Rectal smooth muscle tissue (tissue), 1 donor: ENCODE measurements at regions not wholly inside any gene's neighbourhood (a gene's known extent, or its start where the extent isn't known, plus 50 kb on each side); places are given as distances from the start of the nearest gene placed in this dataset.

ENCODE experiments used
- H3K27ac ChIP-seq: one replicate; pipeline ENCODE4 v1.7.0; 2013; ENCODE audit warnings: low read depth, low read length, inconsistent platforms
- H3K27me3 ChIP-seq: one replicate; pipeline ENCODE4 v1.7.0; 2013; ENCODE audit warnings: low read length; ENCODE audit not compliant: control insufficient read depth, insufficient read depth
- H3K36me3 ChIP-seq: one replicate; pipeline ENCODE4 v1.7.0; 2013; ENCODE audit warnings: low read length; ENCODE audit not compliant: control insufficient read depth, insufficient read depth
- H3K4me1 ChIP-seq: one replicate; pipeline ENCODE4 v1.7.0; 2013; ENCODE audit warnings: low read length; ENCODE audit not compliant: control insufficient read depth, insufficient read depth
- H3K4me3 ChIP-seq: one replicate; pipeline ENCODE4 v1.7.0; 2013; ENCODE audit warnings: low read length
- H3K9ac ChIP-seq: one replicate; pipeline ENCODE4 v1.7.0; 2013; ENCODE audit warnings: low read length

DNA sequence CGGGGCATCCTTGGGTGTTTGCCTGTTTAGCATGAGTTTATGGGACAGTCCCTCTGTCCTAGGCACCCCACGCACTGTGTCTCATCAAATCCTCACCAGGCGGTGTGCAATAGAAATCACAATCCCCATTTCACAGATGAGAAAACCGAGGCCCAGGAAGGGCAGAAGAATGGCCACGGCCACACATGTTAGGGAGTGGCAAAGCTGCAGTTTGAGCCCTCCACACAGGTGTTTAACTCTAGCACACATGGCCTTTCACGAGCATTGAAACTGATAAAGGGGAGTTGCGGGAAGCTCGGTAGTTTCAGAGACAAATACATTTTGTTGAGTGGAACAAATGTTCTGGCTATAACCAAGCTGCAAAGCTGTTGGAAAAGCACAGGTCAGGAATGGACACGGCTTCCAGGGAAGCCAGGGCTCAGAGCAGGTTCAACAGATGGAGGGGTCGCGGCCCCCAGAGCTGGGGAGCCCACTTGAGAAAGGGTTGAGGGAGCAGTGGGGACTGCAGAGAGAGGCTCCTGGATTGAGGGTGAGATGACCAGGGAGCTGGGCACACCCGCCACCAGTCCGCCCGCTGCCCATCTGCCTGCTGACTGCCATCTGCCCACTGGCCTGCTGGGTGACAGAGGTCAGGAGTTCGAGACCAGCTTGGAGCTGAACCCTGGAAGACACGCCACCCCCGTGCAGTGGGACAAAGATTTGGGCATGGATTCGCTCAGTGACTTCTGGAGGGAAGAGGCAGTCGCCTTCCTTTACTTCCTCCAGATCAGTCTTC is 154.7 kb downstream of the URI1 start:
- no peaks in the 10 kb centered on the region for H3K36me3 ChIP-seq
- H3K27ac ChIP-seq = no peak overlapping the region
- no peaks in the 10 kb centered on the region for H3K27me3 ChIP-seq
- H3K4me1 ChIP-seq = no peaks in the 10 kb centered on the region
- H3K4me3 ChIP-seq = no peak overlapping the region
- no peak overlapping the region for H3K9ac ChIP-seq

DNA sequence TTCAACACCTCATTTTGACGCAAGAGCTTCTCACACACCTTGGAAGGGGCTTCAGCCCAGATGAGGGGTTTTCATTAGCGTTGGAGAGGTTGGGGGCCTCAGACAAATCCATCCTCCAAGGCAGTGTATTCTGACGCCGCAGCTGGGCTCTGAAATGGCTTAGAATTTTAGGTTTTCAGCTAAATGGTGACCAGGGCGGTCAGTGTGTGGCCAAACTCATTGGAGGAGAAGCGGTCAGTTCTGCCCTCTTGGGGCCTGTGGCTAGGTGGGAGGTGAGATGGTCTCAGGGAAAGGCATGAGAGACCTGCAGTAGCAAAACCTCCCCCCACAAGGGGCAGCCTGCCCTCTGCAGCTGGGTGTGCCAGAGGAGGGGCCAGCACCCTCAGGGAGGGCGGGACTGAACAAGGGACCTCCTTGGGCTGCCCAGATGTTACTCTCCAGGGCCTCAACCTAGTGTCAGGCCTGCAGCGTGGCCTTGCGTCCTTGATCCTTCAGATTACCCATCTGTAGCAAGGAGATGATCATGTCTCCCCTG is 155.8 kb downstream of the URI1 start:
- H3K27me3 ChIP-seq = no peaks in the 10 kb centered on the region

DNA sequence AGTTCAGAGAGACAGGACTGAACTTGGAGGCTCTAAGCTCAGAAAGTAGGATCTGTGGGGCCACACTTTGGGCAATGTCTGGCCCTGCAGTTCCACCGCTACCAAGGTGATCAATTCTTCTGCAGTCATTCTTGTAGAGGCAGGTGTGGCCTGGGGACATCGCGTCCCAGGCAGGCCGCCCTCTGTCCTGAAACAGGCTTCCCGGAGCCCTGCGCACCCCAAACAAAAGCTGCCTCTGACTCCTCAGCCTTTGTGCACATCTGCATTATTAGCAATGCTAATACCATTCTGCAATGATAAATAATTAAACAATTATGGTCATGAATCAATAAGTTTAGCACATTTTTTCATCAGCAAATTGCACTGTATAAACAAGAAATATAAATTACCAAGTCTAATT is 160.2 kb downstream of the URI1 start:
- Histone ChIP-seq H3K9ac (no peak overlapping the region), H3K36me3 (no peaks in the 10 kb centered on the region), H3K27me3 (no peaks in the 10 kb centered on the region), H3K27ac (no peak overlapping the region), H3K4me1 (no peaks in the 10 kb centered on the region), H3K4me3 (no peak overlapping the region)

More for the DNA sequence above, 155.8 kb downstream of the URI1 start:
- Histone ChIP-seq H3K4me3 (no peak overlapping the region), H3K27ac (no peak overlapping the region), H3K4me1 (no peaks in the 10 kb centered on the region), H3K9ac (no peak overlapping the region), H3K36me3 (no peaks in the 10 kb centered on the region)

DNA sequence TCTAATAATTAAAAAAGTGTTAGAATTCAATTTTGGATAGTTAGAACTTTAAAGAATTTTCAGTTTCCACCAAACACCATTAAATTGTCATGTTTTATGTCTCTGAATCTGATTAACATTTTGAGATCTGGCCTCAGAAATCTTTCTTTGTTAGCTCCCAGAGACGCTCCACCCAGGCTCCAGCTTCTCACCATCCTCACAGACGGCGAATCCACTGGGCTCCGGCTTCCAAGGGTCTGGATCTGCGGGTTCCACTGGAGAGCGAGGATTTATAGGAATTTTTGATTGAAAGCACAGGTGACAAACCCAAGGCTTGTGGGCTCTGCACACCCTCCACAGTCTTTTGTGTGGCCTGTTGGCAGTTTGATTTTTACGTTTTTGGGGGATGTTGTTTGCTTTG is 160.6 kb downstream of the URI1 start:
- Histone ChIP-seq H3K36me3 (no peaks in the 10 kb centered on the region), H3K27ac (no peak overlapping the region), H3K27me3 (no peaks in the 10 kb centered on the region), H3K4me1 (no peaks in the 10 kb centered on the region), H3K4me3 (no peak overlapping the region), H3K9ac (no peak overlapping the region)

DNA sequence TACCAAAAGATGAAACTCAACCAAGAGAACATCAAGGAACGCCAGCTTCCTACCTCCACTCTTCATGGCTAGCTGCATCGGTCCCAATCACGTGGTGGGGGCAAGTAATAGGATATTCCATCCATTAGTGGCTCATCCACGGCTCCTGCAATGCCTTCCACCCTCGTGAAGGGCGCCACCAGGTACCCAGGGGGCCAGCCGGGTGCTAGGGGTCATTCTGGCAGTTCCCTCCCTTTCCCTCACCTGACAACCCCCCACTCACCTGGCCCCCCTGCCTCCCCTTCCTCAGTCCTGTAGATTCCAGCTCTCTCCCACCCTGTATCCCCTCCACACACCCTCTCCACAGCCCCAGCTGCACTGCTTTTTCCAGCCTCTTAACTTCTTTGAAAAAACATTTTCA is 161.9 kb downstream of the URI1 start:
- Histone ChIP-seq H3K27ac (no peak overlapping the region), H3K4me1 (no peaks in the 10 kb centered on the region), H3K36me3 (no peaks in the 10 kb centered on the region), H3K4me3 (no peak overlapping the region), H3K9ac (no peak overlapping the region), H3K27me3 (no peaks in the 10 kb centered on the region)

DNA sequence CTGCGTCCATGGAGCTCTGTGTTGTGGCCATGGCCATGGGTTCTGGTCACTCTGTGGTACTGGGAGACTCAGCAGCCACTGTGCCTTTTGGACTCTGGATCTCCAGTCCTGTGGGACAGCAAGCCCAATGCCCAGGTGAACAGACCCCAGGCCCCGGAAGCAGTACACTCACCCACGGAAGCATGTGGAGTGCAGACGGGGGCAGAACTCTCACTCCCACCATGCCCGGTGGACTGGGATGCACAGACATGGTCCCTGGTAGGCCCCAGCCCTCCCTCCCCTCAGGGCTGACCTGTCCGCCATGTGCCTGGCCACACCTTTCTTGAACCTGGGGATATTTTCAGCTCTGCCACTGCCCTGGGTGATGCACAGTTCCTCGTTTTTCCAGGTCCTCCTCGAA is 163.3 kb downstream of the URI1 start:
- H3K4me3 ChIP-seq = no peak overlapping the region
- no peaks in the 10 kb centered on the region for H3K4me1 ChIP-seq
- no peak overlapping the region for H3K27ac ChIP-seq
- H3K36me3 ChIP-seq = no peaks in the 10 kb centered on the region
- no peak overlapping the region for H3K9ac ChIP-seq
- no peaks in the 10 kb centered on the region for H3K27me3 ChIP-seq

DNA sequence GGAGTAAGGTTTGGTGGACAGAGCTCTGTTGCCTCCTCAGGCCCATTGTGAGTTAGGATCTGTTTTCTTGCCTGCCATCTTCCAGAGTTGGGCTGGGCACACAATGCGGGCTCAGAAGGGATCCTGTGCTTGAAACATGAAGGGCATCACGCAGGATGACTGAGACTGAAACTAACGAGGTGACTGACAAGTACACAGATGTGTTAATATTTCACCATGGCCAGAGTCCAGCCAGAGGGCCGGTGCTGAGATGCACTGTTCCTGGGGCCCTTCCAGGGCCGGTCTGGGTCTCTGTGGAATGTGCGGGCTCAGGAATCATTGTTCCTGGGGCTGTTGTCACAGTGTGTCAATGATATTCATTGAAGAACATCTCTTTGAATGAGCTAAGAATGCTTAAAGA is 163.7 kb downstream of the URI1 start:
- H3K27me3 ChIP-seq = no peaks in the 10 kb centered on the region
- H3K27ac ChIP-seq = no peak overlapping the region
- no peak overlapping the region for H3K9ac ChIP-seq
- no peaks in the 10 kb centered on the region for H3K36me3 ChIP-seq
- H3K4me3 ChIP-seq = no peak overlapping the region
- no peaks in the 10 kb centered on the region for H3K4me1 ChIP-seq

DNA sequence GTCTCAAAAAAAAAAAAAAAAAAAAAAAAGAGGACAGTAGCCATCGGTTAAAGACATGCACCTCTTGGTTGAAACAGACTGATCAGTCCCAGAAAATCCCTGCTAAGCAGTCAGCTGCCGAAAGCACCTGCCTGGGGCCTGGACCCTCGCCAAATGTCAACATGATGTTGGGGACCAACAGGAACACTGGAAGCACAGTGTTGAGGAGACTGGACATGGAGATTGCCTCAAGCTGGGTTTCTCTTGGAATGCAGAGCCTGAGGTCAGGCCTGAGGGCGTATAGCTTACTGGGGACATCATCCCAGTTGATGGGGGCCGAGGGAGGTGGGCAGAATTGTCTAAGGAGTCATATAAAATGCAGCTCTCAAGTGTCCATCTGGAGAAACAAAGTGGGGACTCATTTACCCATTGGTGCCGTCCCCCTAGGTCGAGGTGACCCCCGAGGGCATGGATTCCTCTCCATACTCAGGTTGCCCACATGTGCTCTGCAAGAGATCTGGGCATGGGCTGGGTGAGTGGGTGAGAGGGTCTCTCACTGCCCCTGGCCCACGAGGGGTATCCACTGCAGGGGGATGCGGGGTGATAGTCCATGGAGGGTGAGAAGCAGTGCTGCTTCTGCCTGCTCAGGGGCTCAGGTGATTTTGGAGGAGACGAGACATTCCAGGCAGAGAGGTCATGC is 164.5 kb downstream of the URI1 start:
- no peak overlapping the region for H3K27ac ChIP-seq
- H3K4me3 ChIP-seq = no peak overlapping the region
- no peaks in the 10 kb centered on the region for H3K27me3 ChIP-seq
- no peak overlapping the region for H3K9ac ChIP-seq
- H3K36me3 ChIP-seq = no peaks in the 10 kb centered on the region
- H3K4me1 ChIP-seq = no peaks in the 10 kb centered on the region

DNA sequence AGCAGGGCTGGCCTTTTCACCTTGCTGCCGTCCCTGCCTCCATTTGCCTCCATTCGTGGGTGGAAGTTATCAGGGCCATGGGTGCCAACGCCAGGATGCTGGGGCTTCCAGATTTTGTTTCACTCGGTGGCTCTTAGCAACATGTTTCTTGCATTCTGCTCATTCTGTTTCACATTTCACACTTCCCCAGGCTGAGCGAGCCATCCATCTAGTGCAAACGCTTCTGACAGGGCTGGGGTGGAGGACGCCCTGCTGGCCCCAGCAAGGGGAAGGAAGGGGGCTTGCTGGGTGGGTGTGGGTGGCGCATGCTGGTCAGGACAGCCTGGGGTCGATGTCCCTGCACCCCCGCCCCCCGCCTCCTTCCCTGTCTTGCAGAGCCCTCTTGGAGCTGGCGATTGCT is 165.2 kb downstream of the URI1 start:
- Histone ChIP-seq H3K4me1 (no peaks in the 10 kb centered on the region), H3K27ac (no peak overlapping the region), H3K27me3 (no peaks in the 10 kb centered on the region), H3K9ac (no peak overlapping the region), H3K36me3 (no peaks in the 10 kb centered on the region), H3K4me3 (no peak overlapping the region)

DNA sequence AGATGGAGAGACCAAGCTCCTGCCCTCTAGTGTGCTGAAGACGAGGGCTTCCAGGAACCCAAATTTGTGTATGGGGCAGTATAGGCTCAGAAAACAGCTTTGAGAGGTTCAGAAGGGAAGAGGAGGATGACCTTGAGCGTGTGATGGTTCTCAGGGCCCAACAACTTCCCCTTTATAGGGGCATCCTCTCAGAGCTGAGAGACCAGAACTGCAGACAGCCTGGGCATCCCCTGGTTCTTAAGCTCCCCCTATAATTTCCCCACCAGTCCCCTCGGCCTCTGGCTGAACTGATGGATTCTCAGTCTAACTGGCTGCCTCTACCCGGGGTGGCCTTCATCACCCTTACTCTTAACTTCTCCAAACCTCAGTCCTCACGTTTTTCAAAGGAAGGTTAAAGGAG is 167.5 kb downstream of the URI1 start:
- Histone ChIP-seq H3K27me3 (no peaks in the 10 kb centered on the region), H3K4me3 (no peak overlapping the region), H3K36me3 (no peaks in the 10 kb centered on the region), H3K9ac (no peak overlapping the region), H3K27ac (no peak overlapping the region), H3K4me1 (no peaks in the 10 kb centered on the region)

DNA sequence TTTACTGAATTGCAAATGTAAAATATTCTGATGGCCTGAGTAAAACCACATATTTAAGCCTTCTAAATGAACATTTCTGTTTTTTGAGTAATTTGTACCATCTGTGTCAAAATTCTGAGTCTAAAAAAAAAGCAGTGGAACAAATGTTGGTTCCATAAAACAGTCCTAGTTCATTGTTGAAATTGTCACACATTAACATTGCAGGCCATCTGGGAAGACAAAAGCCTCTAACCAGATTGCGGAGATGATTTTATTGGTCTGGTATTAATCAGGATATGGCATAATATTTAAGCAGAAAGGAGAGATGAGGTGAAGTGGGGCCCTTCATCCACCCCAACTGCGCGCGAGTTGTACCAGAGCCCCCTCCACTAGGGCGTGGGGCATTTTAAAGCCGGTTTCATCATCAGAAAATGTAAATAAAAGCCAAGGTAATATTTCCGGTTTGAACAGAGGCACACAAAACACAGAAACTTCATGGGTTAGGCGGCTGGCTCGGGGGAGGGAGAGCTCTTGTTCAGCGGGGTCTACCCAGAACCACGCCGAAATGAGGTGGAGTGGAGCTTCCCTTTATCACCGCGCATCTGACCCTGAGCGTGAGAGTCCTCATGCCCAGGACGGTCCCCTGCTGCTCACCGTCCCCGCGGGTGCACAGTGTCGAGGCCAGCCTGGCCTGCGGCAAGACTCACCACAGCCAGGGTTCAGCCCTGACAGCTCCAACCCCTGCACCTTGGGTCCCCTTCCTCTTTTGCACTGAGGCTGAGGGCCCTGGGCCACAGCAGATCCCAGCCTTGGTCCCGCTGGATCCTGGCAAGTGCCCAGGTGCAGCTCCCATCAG is 169.2 kb downstream of the URI1 start:
- Histone ChIP-seq H3K27ac (no peak overlapping the region), H3K4me3 (no peak overlapping the region), H3K27me3 (no peaks in the 10 kb centered on the region), H3K9ac (no peak overlapping the region), H3K36me3 (no peaks in the 10 kb centered on the region), H3K4me1 (no peaks in the 10 kb centered on the region)

DNA sequence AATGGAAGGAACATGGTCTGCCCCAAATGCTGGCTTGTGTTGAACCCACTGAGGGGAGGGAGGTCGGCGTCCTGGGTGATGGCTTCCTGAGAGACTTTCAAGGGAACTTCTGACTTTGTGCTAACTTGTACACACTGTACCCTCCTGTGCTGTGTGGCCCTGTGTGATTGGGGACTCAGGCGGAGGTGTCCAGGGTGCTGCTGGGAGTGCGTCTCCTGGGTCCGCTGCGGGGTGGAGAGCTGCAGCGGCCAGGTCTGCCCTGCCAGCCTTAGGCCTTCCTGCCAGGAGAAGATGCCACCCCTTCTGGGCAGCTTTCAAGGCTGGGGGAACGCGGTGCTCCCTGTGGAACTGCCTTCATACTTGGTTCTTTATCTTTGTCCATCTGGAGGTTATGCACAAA is 170.1 kb downstream of the URI1 start:
- H3K4me1 ChIP-seq = no peaks in the 10 kb centered on the region
- no peak overlapping the region for H3K9ac ChIP-seq
- H3K4me3 ChIP-seq = no peak overlapping the region
- no peak overlapping the region for H3K27ac ChIP-seq
- H3K27me3 ChIP-seq = no peaks in the 10 kb centered on the region
- no peaks in the 10 kb centered on the region for H3K36me3 ChIP-seq
